Endodermal cell (in vitro differentiated cells): ENCODE measurements at regions not wholly inside any gene's neighbourhood (a gene's known extent, or its start where the extent isn't known, plus 50 kb on each side); places are given as distances from the start of the nearest gene placed in this dataset.

Experiments
- DNase-seq: peaks from one replicate; pipeline ENCODE4 v3.0.0-alpha.2; 2017
- H3K27ac ChIP-seq: 2 replicates; pipeline ENCODE4 v1.5.1; 2013; ENCODE audit warnings: mild to moderate bottlenecking, low read depth, low read length, moderate library complexity
- H3K27me3 ChIP-seq: 2 replicates; pipeline ENCODE4 v1.6.1; 2013; ENCODE audit warnings: mild to moderate bottlenecking, low read length, moderate library complexity; ENCODE audit not compliant: insufficient read depth, control insufficient read depth, poor library complexity, severe bottlenecking
- H3K36me3 ChIP-seq: 2 replicates; pipeline ENCODE4 v1.7.0; 2013; ENCODE audit warnings: mild to moderate bottlenecking, low read length, moderate library complexity; ENCODE audit not compliant: control insufficient read depth, insufficient read depth
- H3K4me1 ChIP-seq: one replicate; pipeline ENCODE4 v1.7.0; 2013; ENCODE audit warnings: low read length; ENCODE audit not compliant: control insufficient read depth, insufficient read depth
- H3K4me3 ChIP-seq: 2 replicates; pipeline ENCODE4 v1.5.1; 2013; ENCODE audit warnings: mild to moderate bottlenecking, low read length, moderate library complexity
- H3K9ac ChIP-seq: 2 replicates; pipeline ENCODE4 v1.6.1; 2013; ENCODE audit warnings: mild to moderate bottlenecking, low read length, moderate library complexity; ENCODE audit not compliant: poor library complexity, severe bottlenecking; ENCODE audit errors: extremely low read depth
- H3K9me3 ChIP-seq: 2 replicates; pipeline ENCODE4 v1.6.1; 2013; ENCODE audit warnings: mild to moderate bottlenecking, low read length, moderate library complexity; ENCODE audit not compliant: control insufficient read depth
- H3K27ac Mint-ChIP-seq: 2 replicates; pipeline ENCODE4 v1.8.0; 2020; ENCODE audit warnings: mixed read lengths
- H3K27me3 Mint-ChIP-seq: 2 replicates; pipeline ENCODE4 v1.8.0; 2021; ENCODE audit warnings: mild to moderate bottlenecking, mixed read lengths; ENCODE audit not compliant: insufficient read depth
- H3K36me3 Mint-ChIP-seq: 2 replicates; pipeline ENCODE4 v1.8.0; 2020; ENCODE audit warnings: low read depth, mixed read lengths
- H3K4me1 Mint-ChIP-seq: 2 replicates; pipeline ENCODE4 v1.8.0; 2020; ENCODE audit warnings: mixed read lengths
- H3K4me3 Mint-ChIP-seq: 2 replicates; pipeline ENCODE4 v1.8.0; 2020; ENCODE audit warnings: mild to moderate bottlenecking, moderate library complexity, mixed read lengths
- H3K9me3 Mint-ChIP-seq: 2 replicates; pipeline ENCODE4 v1.8.0; 2020; ENCODE audit warnings: mild to moderate bottlenecking, mixed read lengths
- CTCF ChIP-seq: fragments of 200-600 bp; sonication (generic); conservative IDR thresholded peaks from 2 replicates; pipeline ENCODE4 v1.5.0; 2021; ENCODE audit warnings: antibody characterized with exemption, mild to moderate bottlenecking
- WGBS, 2 experiments: methylation state at CpG; one replicate each; pipeline versions ENCODE4 v1.1.5 to v1.1.7; 2013; ENCODE audit warnings: missing lambda C conversion rate in 2 of 2, mixed read lengths in 1 of 2; ENCODE audit not compliant: insufficient coverage in 1 of 2, insufficient read length in 1 of 2; 5-methylcytosine and 5-hydroxymethylcytosine counted together

DNA sequence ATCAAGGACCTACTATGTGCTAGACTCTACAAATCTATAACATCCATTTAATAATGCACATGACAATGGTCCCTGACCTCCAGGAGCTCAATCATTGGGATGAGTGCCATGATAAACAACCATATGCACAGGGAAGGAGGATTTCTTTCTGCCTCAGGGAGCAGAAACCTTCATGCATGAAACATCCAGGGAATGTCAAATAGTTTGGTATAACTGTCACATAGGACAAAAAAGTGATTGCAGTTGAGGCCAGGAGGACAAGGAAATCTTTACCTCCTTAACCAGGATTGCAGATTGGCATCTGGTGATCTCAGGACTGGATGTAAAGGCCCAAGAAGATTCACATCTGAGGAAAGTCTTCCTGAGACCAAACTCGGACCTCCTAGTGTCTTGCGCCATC, 993.1 kb downstream of the KCNMA1 start:
- Histone ChIP-seq H3K27ac (no peak overlapping the region), H3K4me3 (no peak overlapping the region), H3K36me3 (no peaks in the 10 kb centered on the region), H3K9me3 (no peaks in the 10 kb centered on the region), H3K9ac (no peak overlapping the region), H3K27me3 (no peaks in the 10 kb centered on the region), H3K4me1 (no peaks in the 10 kb centered on the region)
- Mint-ChIP-seq H3K27ac (no peak overlapping the region), H3K4me3 (no peak overlapping the region), H3K27me3 (no peaks in the 10 kb centered on the region), H3K36me3 (no peaks in the 10 kb centered on the region), H3K9me3 (no peaks in the 10 kb centered on the region), H3K4me1 (peaks cover 3% of the 10 kb centered on the region)
- no peak for TF ChIP-seq CTCF
- 89 to 100% methylated on average over 2 of the region's 2 CpGs for whole genome bisulfite sequencing, 2 experiments
- DNase-seq, result no peak

DNA sequence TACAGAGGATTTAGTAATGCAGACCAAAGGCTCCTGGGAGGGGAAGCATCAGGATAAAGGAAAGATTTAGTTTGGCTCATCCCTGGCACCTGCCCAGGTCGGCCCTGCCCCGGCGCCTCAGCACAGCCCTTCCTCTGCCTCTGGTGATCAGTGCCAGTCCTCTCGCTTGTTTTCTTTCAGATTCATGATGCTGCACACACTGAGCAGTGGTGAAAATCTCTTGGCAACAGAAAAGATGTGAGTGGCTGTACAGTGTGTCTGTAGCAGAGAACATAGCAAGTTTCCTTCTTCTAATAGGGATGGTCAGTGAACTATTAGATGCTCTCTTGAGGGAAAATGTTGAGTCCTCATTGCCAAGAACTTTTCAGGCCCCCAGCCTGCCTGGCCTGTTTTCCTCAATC, 994.1 kb downstream of the KCNMA1 start:
- DNase-seq, result no peak
- no peak overlapping the region for H3K4me3 ChIP-seq
- Mint-ChIP-seq H3K4me3 (no peak overlapping the region), H3K9me3 (no peaks in the 10 kb centered on the region), H3K36me3 (no peaks in the 10 kb centered on the region), H3K27ac (no peak overlapping the region), H3K27me3 (no peaks in the 10 kb centered on the region), H3K4me1 (no peaks in the 10 kb centered on the region)
- no peak for TF ChIP-seq CTCF
- no peaks in the 10 kb centered on the region for H3K9me3 ChIP-seq
- H3K4me1 ChIP-seq, result no peaks in the 10 kb centered on the region
- 79 to 90% methylated on average over 4 of the region's 4 CpGs for WGBS, 2 experiments
- no peak overlapping the region for H3K27ac ChIP-seq
- no peak overlapping the region for H3K9ac ChIP-seq
- H3K27me3 ChIP-seq, result no peaks in the 10 kb centered on the region
- no peaks in the 10 kb centered on the region for H3K36me3 ChIP-seq

- WGBS, 2 experiments, result 78 to 86% methylated on average over 1 of the region's 1 CpG
- H3K36me3 Mint-ChIP-seq, result no peaks in the 10 kb centered on the region
Measured at GRCh38 chr10:76642358-76642757, 995.2 kb downstream of the KCNMA1 start.

More at GRCh38 chr10:76642358-76642757, 995.2 kb downstream of the KCNMA1 start:
- Mint-ChIP-seq H3K9me3 (no peaks in the 10 kb centered on the region), H3K27ac (no peak overlapping the region), H3K27me3 (no peaks in the 10 kb centered on the region), H3K4me3 (no peak overlapping the region), H3K4me1 (no peaks in the 10 kb centered on the region)
- no peak overlapping the region for H3K9ac ChIP-seq
- no peaks in the 10 kb centered on the region for H3K27me3 ChIP-seq
- no peaks in the 10 kb centered on the region for H3K9me3 ChIP-seq
- TF ChIP-seq CTCF, result no peak
- no peaks in the 10 kb centered on the region for H3K4me1 ChIP-seq
- H3K4me3 ChIP-seq, result no peak overlapping the region
- no peaks in the 10 kb centered on the region for H3K36me3 ChIP-seq
- no peak overlapping the region for H3K27ac ChIP-seq
- DNase-seq, result no peak
